C4-2B (cell line): ENCODE measurements at regions not wholly inside any gene's neighbourhood (a gene's known extent, or its start where the extent isn't known, plus 50 kb on each side); places are given as distances from the start of the nearest gene placed in this dataset.

Source experiments
- ZFX ChIP-seq: fragments of 450-650 bp; IDR thresholded peaks from 2 replicates; pipeline ENCODE4 v1.6.1; 2017
- TF ChIP-seq, protein P1 (sequence below): fragments of 450-650 bp; conservative IDR thresholded peaks from 2 replicates; pipeline ENCODE4 v1.5.1; 2017; ENCODE audit warnings: mild to moderate bottlenecking

DNA sequence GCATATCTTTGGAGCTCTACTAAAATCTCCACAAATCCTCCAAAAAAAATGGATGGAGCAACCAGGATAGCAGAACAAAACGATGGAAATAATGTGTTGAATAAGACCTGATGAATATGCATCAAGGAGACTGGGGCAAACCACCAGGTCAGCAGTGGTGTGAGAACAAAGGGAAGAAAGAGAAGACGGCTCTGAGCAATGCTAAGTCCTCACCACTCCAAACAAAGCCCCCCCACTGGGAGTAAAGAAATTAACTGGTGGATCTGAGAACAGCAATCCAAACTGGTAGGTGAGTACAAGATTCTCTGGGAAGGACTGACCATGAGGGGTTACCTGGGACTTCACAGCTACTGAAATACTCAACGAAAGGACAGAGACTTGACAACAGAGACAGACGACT, 977.3 kb downstream of the TBL1XR1 start:
- TF ChIP-seq, protein P1, sequence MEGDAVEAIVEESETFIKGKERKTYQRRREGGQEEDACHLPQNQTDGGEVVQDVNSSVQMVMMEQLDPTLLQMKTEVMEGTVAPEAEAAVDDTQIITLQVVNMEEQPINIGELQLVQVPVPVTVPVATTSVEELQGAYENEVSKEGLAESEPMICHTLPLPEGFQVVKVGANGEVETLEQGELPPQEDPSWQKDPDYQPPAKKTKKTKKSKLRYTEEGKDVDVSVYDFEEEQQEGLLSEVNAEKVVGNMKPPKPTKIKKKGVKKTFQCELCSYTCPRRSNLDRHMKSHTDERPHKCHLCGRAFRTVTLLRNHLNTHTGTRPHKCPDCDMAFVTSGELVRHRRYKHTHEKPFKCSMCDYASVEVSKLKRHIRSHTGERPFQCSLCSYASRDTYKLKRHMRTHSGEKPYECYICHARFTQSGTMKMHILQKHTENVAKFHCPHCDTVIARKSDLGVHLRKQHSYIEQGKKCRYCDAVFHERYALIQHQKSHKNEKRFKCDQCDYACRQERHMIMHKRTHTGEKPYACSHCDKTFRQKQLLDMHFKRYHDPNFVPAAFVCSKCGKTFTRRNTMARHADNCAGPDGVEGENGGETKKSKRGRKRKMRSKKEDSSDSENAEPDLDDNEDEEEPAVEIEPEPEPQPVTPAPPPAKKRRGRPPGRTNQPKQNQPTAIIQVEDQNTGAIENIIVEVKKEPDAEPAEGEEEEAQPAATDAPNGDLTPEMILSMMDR = no peak
- no peak for TF ChIP-seq ZFX
